Endothelial cell of umbilical vein (primary cell): ENCODE measurements at regions not wholly inside any gene's neighbourhood (a gene's known extent, or its start where the extent isn't known, plus 50 kb on each side); places are given as distances from the start of the nearest gene placed in this dataset.

Experiments used
- BruUV-seq: library from RNA; stranded (reverse); fragments of 400-500 nt; replicated peaks from 2 replicates; lab custom pipeline; 2021; lab: Mats Ljungman, UMichigan
- CTCF ChIA-PET: fragments of 300-600, 350-600 bp; sonication (Branson Sonifier 250); formaldehyde crosslinking; loops from one replicate; lab custom pipeline; 2021; ENCODE audit warnings: antibody characterized with exemption, inconsistent platforms; lab: Charles Lee
- POLR2A ChIA-PET: fragments of 300-600, 350-600 bp; sonication (Branson Sonifier 250); formaldehyde crosslinking; loops from one replicate; lab custom pipeline; 2021; ENCODE audit warnings: antibody characterized with exemption, inconsistent platforms; lab: Charles Lee
- DNase-seq: peaks from one replicate; pipeline ENCODE4 v3.0.0-alpha.2; 2011; ENCODE audit warnings: low read depth, low spot score
- FAIRE-seq: peaks from 2 replicates; lab custom pipeline; 2011; peaks lifted over from hg19 to GRCh38; lab: Jason Lieb, UNC
- H2AFZ ChIP-seq: 2 replicates; pipeline ENCODE4 v1.6.0; 2012; ENCODE audit warnings: low read depth, low read length, control low read depth, inconsistent platforms
- H3K27ac ChIP-seq: 2 replicates; pipeline ENCODE4 v1.5.1; 2011; ENCODE audit warnings: low read depth, mild to moderate bottlenecking, control low read depth, low read length, moderate library complexity; ENCODE audit not compliant: insufficient read depth
- H3K27me3 ChIP-seq, 2 experiments: 2 replicates each; pipeline versions ENCODE4 v1.6.0 to v1.6.1; 2011; ENCODE audit warnings: low read length in 2 of 2, mixed read lengths in 1 of 2; ENCODE audit not compliant: control insufficient read depth in 2 of 2, insufficient read depth in 2 of 2
- H3K36me3 ChIP-seq, 2 experiments: 2 replicates in 1 of 2; 3 replicates in 1 of 2; pipeline ENCODE4 v1.5.1; 2011; ENCODE audit warnings: low read length in 2 of 2, mild to moderate bottlenecking in 1 of 2, moderate library complexity in 1 of 2; ENCODE audit not compliant: control insufficient read depth in 2 of 2, insufficient read depth in 2 of 2; ENCODE audit errors: extremely low read depth in 1 of 2
- H3K4me1 ChIP-seq: 3 replicates; pipeline ENCODE4 v1.5.1; 2011; ENCODE audit warnings: mild to moderate bottlenecking, low read length; ENCODE audit not compliant: control insufficient read depth, insufficient read depth; ENCODE audit errors: extremely low read depth
- H3K4me2 ChIP-seq: 2 replicates; pipeline ENCODE4 v1.6.1; 2011; ENCODE audit warnings: low read length, control low read depth, mixed read lengths; ENCODE audit not compliant: insufficient read depth
- H3K4me3 ChIP-seq, 3 experiments: fragments of 200-600 bp in 1 of 3; sonication (generic), shearing (Covaris generic) in 1 of 3; replicated peaks in 1 of 3; 2 replicates each; pipeline ENCODE4 v1.5.1; 2011 to 2016; ENCODE audit warnings: control low read depth in 3 of 3, low read length in 3 of 3, mild to moderate bottlenecking in 2 of 3, inconsistent platforms in 1 of 3, low read depth in 1 of 3, moderate library complexity in 1 of 3; ENCODE audit not compliant: insufficient read depth in 1 of 3
- H3K79me2 ChIP-seq: 2 replicates; pipeline ENCODE4 v1.6.0; 2012; ENCODE audit warnings: low read length, inconsistent platforms; ENCODE audit not compliant: control insufficient read depth, insufficient read depth
- H3K9ac ChIP-seq: replicated peaks from 2 replicates; pipeline ENCODE3; 2011; ENCODE audit warnings: low read length, control low read depth; ENCODE audit not compliant: insufficient read depth; ENCODE audit errors: extremely low read depth
- H3K9me1 ChIP-seq: replicated peaks from 3 replicates; pipeline ENCODE4 v1.6.0; 2011; ENCODE audit warnings: mild to moderate bottlenecking, low read length; ENCODE audit not compliant: control insufficient read depth, insufficient read depth; ENCODE audit errors: extremely low read depth
- H3K9me3 ChIP-seq: replicated peaks from 2 replicates; pipeline ENCODE4 v1.5.1; 2012; ENCODE audit warnings: low read length, inconsistent platforms; ENCODE audit not compliant: control insufficient read depth, insufficient read depth
- H4K20me1 ChIP-seq: replicated peaks from 2 replicates; pipeline ENCODE3; 2011; ENCODE audit warnings: mild to moderate bottlenecking, low read length; ENCODE audit not compliant: control insufficient read depth, insufficient read depth; ENCODE audit errors: extremely low read depth
- EZH2 ChIP-seq: IDR thresholded peaks from 2 replicates; pipeline ENCODE4 v1.6.1; 2012; ENCODE audit warnings: borderline replicate concordance, low read depth, mild to moderate bottlenecking, moderate library complexity, low read length, inconsistent platforms; ENCODE audit not compliant: severe bottlenecking
- FOS ChIP-seq: IDR thresholded peaks from 2 replicates; pipeline ENCODE4 v1.6.1; 2011; ENCODE audit warnings: mild to moderate bottlenecking, low read length, moderate library complexity, borderline replicate concordance; ENCODE audit not compliant: insufficient read depth
- GATA2 ChIP-seq: IDR thresholded peaks from 2 replicates; pipeline ENCODE4 v1.7.0; 2011; ENCODE audit warnings: low read depth, mild to moderate bottlenecking, moderate library complexity, mixed read lengths, low read length; ENCODE audit not compliant: insufficient read length, insufficient read depth
- JUN ChIP-seq: IDR thresholded peaks from 2 replicates; pipeline ENCODE4 v1.6.1; 2011; ENCODE audit warnings: borderline replicate concordance, low read depth; ENCODE audit not compliant: insufficient read length, insufficient read depth
- MYC ChIP-seq: IDR thresholded peaks from one replicate; pipeline ENCODE4 v1.6.1; 2011; ENCODE audit warnings: mild to moderate bottlenecking, low read depth, low read length
- dilution Hi-C: fragments of 300-500 bp; cut with MboI; formaldehyde crosslinking; loops from one replicate; pipeline ENCODE4 v1.15.0; 2019; ENCODE audit warnings: low sequenced_read_pairs; ENCODE audit not compliant: extremely low pct_ligation_motif_present
- intact Hi-C: fragments of 100-400 bp; cut with micrococcal nuclease; formaldehyde crosslinking; loops from one replicate; pipeline ENCODE4 v1.10.0; 2022
- TF ChIP-seq, protein P1 (sequence below), 2 donors: IDR thresholded peaks; 1 replicate in 1 of 2; 2 replicates in 1 of 2; pipeline ENCODE4 v1.5.1; 2011; ENCODE audit warnings: low read length in 2 of 2, mild to moderate bottlenecking in 2 of 2, moderate library complexity in 2 of 2, control low read depth in 1 of 2, inconsistent platforms in 1 of 2, low read depth in 1 of 2; ENCODE audit not compliant: insufficient read depth in 1 of 2; ENCODE audit errors: extremely low read depth in 1 of 2

- dilution Hi-C loops (no loop called here), intact Hi-C loops (no loop called here)
- POLR2A ChIA-PET: no interaction called here
- Histone ChIP-seq H3K36me3 (no peaks in the 10 kb centered on the region), H3K27ac (no peak overlapping the region), H3K4me2 (no peak overlapping the region), H3K9me3 (no peaks in the 10 kb centered on the region), H4K20me1 (no peaks in the 10 kb centered on the region), H3K27me3 (peaks cover 2 to 9% of the 10 kb centered on the region in 2 experiments), H2AFZ (no peak overlapping the region), H3K4me1 (peaks cover 10% of the 10 kb centered on the region), H3K79me2 (no peaks in the 10 kb centered on the region), H3K9ac (no peak overlapping the region), H3K9me1 (no peaks in the 10 kb centered on the region), H3K4me3 (no peak overlapping the region)
- DNase-seq: peak; percentile 6
- CTCF ChIA-PET: interaction anchor here (1.2 to 1.9 kb wide), 2 partner anchors 12 to 106 kb away, joined by 3 to 7 read pairs; no protein-coding TSS in a partner anchor
- no peak for FAIRE-seq
- TF ChIP-seq MYC (no peak), JUN (no peak), GATA2 (no peak), FOS (no peak), EZH2 (no peak)
- TF ChIP-seq, protein P1, sequence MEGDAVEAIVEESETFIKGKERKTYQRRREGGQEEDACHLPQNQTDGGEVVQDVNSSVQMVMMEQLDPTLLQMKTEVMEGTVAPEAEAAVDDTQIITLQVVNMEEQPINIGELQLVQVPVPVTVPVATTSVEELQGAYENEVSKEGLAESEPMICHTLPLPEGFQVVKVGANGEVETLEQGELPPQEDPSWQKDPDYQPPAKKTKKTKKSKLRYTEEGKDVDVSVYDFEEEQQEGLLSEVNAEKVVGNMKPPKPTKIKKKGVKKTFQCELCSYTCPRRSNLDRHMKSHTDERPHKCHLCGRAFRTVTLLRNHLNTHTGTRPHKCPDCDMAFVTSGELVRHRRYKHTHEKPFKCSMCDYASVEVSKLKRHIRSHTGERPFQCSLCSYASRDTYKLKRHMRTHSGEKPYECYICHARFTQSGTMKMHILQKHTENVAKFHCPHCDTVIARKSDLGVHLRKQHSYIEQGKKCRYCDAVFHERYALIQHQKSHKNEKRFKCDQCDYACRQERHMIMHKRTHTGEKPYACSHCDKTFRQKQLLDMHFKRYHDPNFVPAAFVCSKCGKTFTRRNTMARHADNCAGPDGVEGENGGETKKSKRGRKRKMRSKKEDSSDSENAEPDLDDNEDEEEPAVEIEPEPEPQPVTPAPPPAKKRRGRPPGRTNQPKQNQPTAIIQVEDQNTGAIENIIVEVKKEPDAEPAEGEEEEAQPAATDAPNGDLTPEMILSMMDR (IDR thresholded peaks at IDR 0.05; ENCODE audit: extremely low read depth in 1 of 2, insufficient read depth in 1 of 2, low read depth in 1 of 2, low read length in 2 of 2): no peak
- BruUV-seq: no TSS peak
These were observed 306.0 kb downstream of the BUD13 start for GRCh38 chr11:116466801-116467200.
